ENCODE measurements at regions not wholly inside any gene's neighbourhood (a gene's known extent, or its start where the extent isn't known, plus 50 kb on each side); places are given as distances from the start of the nearest gene placed in this dataset.

DNA sequence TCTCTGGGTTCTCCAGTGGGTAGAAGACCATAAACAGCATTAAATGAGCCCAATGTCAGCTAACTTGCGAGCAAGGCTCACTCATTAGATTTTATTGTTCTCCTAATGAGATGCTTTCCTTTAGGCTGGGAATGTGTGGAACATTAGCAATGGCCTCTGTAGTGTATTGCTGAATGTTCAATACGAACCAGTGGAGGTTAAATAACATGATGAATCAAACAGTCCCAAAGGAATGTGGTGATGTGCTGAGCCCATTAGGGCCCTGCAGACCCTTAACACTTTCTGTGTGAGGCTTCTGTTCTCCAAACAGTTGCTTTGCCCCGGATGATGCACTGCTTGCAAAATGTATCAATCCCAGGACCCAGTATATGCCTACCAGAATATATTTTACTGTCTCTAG is 225.5 kb downstream of the ATG4C start:
- WGBS, 3 donors, result 82 to 93% (median 83%) methylated on average over 3 of the region's 3 CpGs
- no peak overlapping the region for H3K4me3 ChIP-seq
- no peak for TF ChIP-seq POLR2A (IDR thresholded peaks at IDR 0.05)
- TF ChIP-seq EP300 (IDR thresholded peaks at IDR 0.05), result no peak
- TF ChIP-seq, protein P1, sequence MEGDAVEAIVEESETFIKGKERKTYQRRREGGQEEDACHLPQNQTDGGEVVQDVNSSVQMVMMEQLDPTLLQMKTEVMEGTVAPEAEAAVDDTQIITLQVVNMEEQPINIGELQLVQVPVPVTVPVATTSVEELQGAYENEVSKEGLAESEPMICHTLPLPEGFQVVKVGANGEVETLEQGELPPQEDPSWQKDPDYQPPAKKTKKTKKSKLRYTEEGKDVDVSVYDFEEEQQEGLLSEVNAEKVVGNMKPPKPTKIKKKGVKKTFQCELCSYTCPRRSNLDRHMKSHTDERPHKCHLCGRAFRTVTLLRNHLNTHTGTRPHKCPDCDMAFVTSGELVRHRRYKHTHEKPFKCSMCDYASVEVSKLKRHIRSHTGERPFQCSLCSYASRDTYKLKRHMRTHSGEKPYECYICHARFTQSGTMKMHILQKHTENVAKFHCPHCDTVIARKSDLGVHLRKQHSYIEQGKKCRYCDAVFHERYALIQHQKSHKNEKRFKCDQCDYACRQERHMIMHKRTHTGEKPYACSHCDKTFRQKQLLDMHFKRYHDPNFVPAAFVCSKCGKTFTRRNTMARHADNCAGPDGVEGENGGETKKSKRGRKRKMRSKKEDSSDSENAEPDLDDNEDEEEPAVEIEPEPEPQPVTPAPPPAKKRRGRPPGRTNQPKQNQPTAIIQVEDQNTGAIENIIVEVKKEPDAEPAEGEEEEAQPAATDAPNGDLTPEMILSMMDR (IDR thresholded peaks at IDR 0.05), result no peak
- no peak for DNase-seq
- intact Hi-C loops (cut with DNase I), result no loop called here
- no peak overlapping the region for H3K27ac ChIP-seq
- no peaks in the 10 kb centered on the region for H3K36me3 ChIP-seq
- no peaks in the 10 kb centered on the region for H3K4me1 ChIP-seq (ENCODE audit: insufficient read depth)
- H3K9me3 ChIP-seq, result no peaks in the 10 kb centered on the region
- H3K27me3 ChIP-seq, result no peaks in the 10 kb centered on the region

DNA sequence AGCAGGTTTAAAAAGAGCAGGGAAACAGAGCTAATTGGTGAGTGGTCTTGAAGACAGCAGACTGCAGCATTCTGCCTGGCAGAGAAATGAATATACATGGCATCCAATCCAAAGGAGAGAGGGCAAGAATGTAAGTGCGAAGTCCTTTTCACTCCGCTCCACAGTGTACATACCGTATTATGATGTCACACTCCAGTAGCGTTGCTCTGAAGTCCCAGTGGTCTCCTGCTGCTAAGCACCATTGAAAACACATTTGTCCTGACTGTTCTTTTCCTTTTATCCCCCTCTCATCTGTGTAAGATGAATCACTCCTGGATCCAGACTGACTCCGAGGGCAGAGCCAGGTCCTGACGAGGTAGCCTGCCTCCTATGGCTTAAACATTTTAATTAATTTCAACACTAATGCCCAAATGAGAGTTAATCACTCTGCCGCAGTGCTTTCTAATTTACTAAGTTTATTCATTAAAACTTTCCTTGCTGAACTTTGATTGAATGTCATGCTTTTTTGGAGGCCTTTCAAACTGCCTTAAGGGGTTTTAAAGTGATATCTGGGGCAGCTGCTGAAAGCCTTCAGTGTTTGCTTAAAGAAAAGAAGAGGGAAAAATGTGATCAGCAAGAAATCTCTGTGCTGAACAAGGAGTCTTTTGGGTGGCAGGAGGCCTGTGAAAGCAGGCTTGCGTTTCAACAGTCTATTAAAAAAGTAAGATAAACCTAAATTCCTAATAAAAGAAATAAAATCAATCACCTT is 227.2 kb downstream of the ATG4C start:
- intact Hi-C loops (cut with DNase I), result no loop called here
- TF ChIP-seq, protein P1 (IDR thresholded peaks at IDR 0.05), result no peak
- TF ChIP-seq POLR2A (IDR thresholded peaks at IDR 0.05), result no peak
- TF ChIP-seq EP300 (IDR thresholded peaks at IDR 0.05), result no peak
- Histone ChIP-seq H3K27ac (no peak overlapping the region), H3K27me3 (no peaks in the 10 kb centered on the region), H3K4me3 (no peak overlapping the region), H3K4me1 (ENCODE audit: insufficient read depth) (no peaks in the 10 kb centered on the region), H3K36me3 (no peaks in the 10 kb centered on the region), H3K9me3 (no peaks in the 10 kb centered on the region)
- WGBS, 3 donors, result 74 to 80% (median 78%) methylated on average over 8 of the region's 8 CpGs
- DNase-seq, result no peak

DNA sequence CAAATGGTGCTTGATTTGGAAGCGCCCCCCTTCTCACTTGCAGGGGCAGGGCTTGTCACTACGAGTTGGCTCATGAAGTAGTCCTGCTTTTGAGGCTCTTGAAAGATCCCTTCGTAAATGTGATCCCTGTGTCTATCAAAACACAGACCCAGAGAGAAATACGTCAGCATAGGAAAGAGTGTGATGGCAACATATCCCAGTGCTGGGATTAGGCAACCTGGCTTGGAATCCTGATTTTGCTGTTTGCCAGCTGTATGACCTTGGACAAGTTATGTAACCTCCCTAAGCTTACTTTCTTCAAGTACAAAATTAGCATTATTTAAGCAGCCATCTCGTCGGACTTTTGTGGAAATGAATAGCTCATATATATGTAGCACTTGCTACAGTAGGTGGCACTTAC is 228.4 kb downstream of the ATG4C start:
- intact Hi-C loops (cut with DNase I), result no loop called here
- H3K4me3 ChIP-seq, result no peak overlapping the region
- no peaks in the 10 kb centered on the region for H3K27me3 ChIP-seq
- H3K27ac ChIP-seq, result no peak overlapping the region
- TF ChIP-seq EP300 (IDR thresholded peaks at IDR 0.05) (no peak), POLR2A (IDR thresholded peaks at IDR 0.05) (no peak)
- TF ChIP-seq, protein P1 (IDR thresholded peaks at IDR 0.05), result no peak
- H3K36me3 ChIP-seq, result no peaks in the 10 kb centered on the region
- H3K4me1 ChIP-seq (ENCODE audit: insufficient read depth), result no peaks in the 10 kb centered on the region
- 25 to 35% (median 25%) methylated on average over 6 of the region's 6 CpGs for WGBS, 3 donors
- DNase-seq, result peak in 1 of 5 donors; percentile 47
- H3K9me3 ChIP-seq, result no peaks in the 10 kb centered on the region

DNA sequence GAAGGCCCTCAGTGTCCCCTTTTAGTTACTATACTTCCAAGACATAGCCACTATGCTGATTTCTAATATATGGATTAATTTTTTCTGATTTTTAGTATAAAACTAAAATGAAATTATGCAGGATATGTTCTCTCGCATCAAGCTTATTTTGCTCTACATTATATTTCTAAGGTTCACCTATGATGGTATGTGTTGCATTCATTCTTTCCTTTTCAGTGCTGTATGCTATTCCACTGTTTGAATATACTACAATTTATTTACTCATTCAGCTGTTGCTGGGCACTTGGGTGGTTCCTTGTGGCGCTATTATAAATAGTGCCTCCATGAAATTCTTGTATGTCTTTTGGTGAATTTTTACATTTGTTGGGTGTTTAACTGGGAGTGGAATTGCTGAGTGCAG is 230.3 kb downstream of the ATG4C start:
- H3K27ac ChIP-seq, result no peak overlapping the region
- H3K36me3 ChIP-seq, result no peaks in the 10 kb centered on the region
- H3K27me3 ChIP-seq, result no peaks in the 10 kb centered on the region
- DNase-seq, result no peak
- no peaks in the 10 kb centered on the region for H3K9me3 ChIP-seq
- H3K4me1 ChIP-seq (ENCODE audit: insufficient read depth), result no peaks in the 10 kb centered on the region
- H3K4me3 ChIP-seq, result no peak overlapping the region
- intact Hi-C loops (cut with DNase I), result no loop called here
- 93 to 96% (median 93%) methylated on average over 2 of the region's 2 CpGs for WGBS, 3 donors
- no peak for TF ChIP-seq EP300 (IDR thresholded peaks at IDR 0.05)
- TF ChIP-seq POLR2A (IDR thresholded peaks at IDR 0.05), result no peak
- TF ChIP-seq, protein P1 (IDR thresholded peaks at IDR 0.05), result no peak
